ENCODE measurements at regions not wholly inside any gene's neighbourhood (a gene's known extent, or its start where the extent isn't known, plus 50 kb on each side); places are given as distances from the start of the nearest gene placed in this dataset.

GRCh38 chr15:91431041-91431715, 331.1 kb downstream of the SV2B start:
- Histone ChIP-seq H3K4me2 (ENCODE audit: control insufficient read depth, extremely low read depth, insufficient read depth, low read depth, low read length) (no peak overlapping the region), H3K27ac (ENCODE audit: control insufficient read depth, insufficient read depth, low read length) (no peak overlapping the region), H2AFZ (ENCODE audit: control insufficient read depth, low read length) (no peak overlapping the region), H3K4me3 (ENCODE audit: control insufficient read depth in 2 of 3, extremely low read depth in 1 of 3, insufficient read depth in 2 of 3, low read depth in 1 of 3, low read length in 3 of 3) (no peak overlapping the region), H3K4me1 (ENCODE audit: control insufficient read depth, extremely low read depth, insufficient read depth, low read length) (peaks cover 5% of the 10 kb centered on the region), H3K9me1 (ENCODE audit: control insufficient read depth, extremely low read depth, insufficient read depth, low read length) (no peaks in the 10 kb centered on the region), H3K9ac (ENCODE audit: control insufficient read depth, extremely low read depth, insufficient read depth, low read length) (no peak overlapping the region), H3K9me3 (ENCODE audit: control insufficient read depth, low read depth, low read length) (no peaks in the 10 kb centered on the region), H3K79me2 (ENCODE audit: control insufficient read depth, insufficient read depth, low read length) (no peaks in the 10 kb centered on the region), H3K36me3 (ENCODE audit: control insufficient read depth in 2 of 2, extremely low read depth in 1 of 2, insufficient read depth in 2 of 2, low read length in 2 of 2) (no peaks in the 10 kb centered on the region), H3K27me3 (ENCODE audit: control insufficient read depth, extremely low read depth, insufficient read depth, low read length) (no peaks in the 10 kb centered on the region), H4K20me1 (ENCODE audit: control insufficient read depth, extremely low read depth, insufficient read depth, low read length) (no peaks in the 10 kb centered on the region)
- no peak for DNase-seq (ENCODE audit: low read depth, low spot score)
- dilution Hi-C loops (cut with MboI; ENCODE audit: extremely low pct_ligation_motif_present, low sequenced_read_pairs) = no loop called here
- no peak for TF ChIP-seq EZH2 (IDR thresholded peaks at IDR 0.05; ENCODE audit: low read length)
- TF ChIP-seq CTCF (optimal IDR thresholded peaks at IDR 0.05 in 1 of 3, IDR thresholded peaks at IDR 0.05 in 1 of 3, conservative IDR thresholded peaks at IDR 0.05 in 1 of 3; ENCODE audit: extremely low read depth in 1 of 3, insufficient read depth in 2 of 3, low read length in 3 of 3) = no peak
- no peak for FAIRE-seq

- H3K27ac ChIP-seq (ENCODE audit: control insufficient read depth, insufficient read depth, low read length) = no peak overlapping the region
- no peaks in the 10 kb centered on the region for H4K20me1 ChIP-seq (ENCODE audit: control insufficient read depth, extremely low read depth, insufficient read depth, low read length)
- no peak overlapping the region for H3K9ac ChIP-seq (ENCODE audit: control insufficient read depth, extremely low read depth, insufficient read depth, low read length)
- no peaks in the 10 kb centered on the region for H3K36me3 ChIP-seq (ENCODE audit: control insufficient read depth in 2 of 2, extremely low read depth in 1 of 2, insufficient read depth in 2 of 2, low read length in 2 of 2)
- TF ChIP-seq CTCF (optimal IDR thresholded peaks at IDR 0.05 in 1 of 3, IDR thresholded peaks at IDR 0.05 in 1 of 3, conservative IDR thresholded peaks at IDR 0.05 in 1 of 3; ENCODE audit: extremely low read depth in 1 of 3, insufficient read depth in 2 of 3, low read length in 3 of 3) (no peak), EZH2 (IDR thresholded peaks at IDR 0.05; ENCODE audit: low read length) (no peak)
- H3K4me3 ChIP-seq (ENCODE audit: control insufficient read depth in 2 of 3, extremely low read depth in 1 of 3, insufficient read depth in 2 of 3, low read depth in 1 of 3, low read length in 3 of 3) = no peak overlapping the region
- H3K79me2 ChIP-seq (ENCODE audit: control insufficient read depth, insufficient read depth, low read length) = no peaks in the 10 kb centered on the region
- DNase-seq (ENCODE audit: low read depth, low spot score) (no peak), FAIRE-seq (no peak)
- dilution Hi-C loops (cut with MboI; ENCODE audit: extremely low pct_ligation_motif_present, low sequenced_read_pairs) = no loop called here
- no peaks in the 10 kb centered on the region for H3K4me1 ChIP-seq (ENCODE audit: control insufficient read depth, extremely low read depth, insufficient read depth, low read length)
- no peak overlapping the region for H2AFZ ChIP-seq (ENCODE audit: control insufficient read depth, low read length)
- no peaks in the 10 kb centered on the region for H3K9me3 ChIP-seq (ENCODE audit: control insufficient read depth, low read depth, low read length)
- H3K9me1 ChIP-seq (ENCODE audit: control insufficient read depth, extremely low read depth, insufficient read depth, low read length) = no peaks in the 10 kb centered on the region
- H3K4me2 ChIP-seq (ENCODE audit: control insufficient read depth, extremely low read depth, insufficient read depth, low read depth, low read length) = no peak overlapping the region
- no peaks in the 10 kb centered on the region for H3K27me3 ChIP-seq (ENCODE audit: control insufficient read depth, extremely low read depth, insufficient read depth, low read length)
Observed at GRCh38 chr15:91435113-91435512, 335.1 kb downstream of the SV2B start.

Data from keratinocyte (primary cell).